ENCODE measurements at regions not wholly inside any gene's neighbourhood (a gene's known extent, or its start where the extent isn't known, plus 50 kb on each side); places are given as distances from the start of the nearest gene placed in this dataset.

- H3K9me2 ChIP-seq (replicated peaks; ENCODE audit: insufficient read depth): no peaks in the 10 kb centered on the region
- TF ChIP-seq CTCF (IDR thresholded peaks at IDR 0.05; ENCODE audit: poor library complexity) (no peak), EZH2phosphoT487 (IDR thresholded peaks at IDR 0.05; ENCODE audit: low read depth, severe bottlenecking, unreplicated experiment) (no peak), EZH2 (IDR thresholded peaks at IDR 0.05; ENCODE audit: borderline replicate concordance) (no peak)
- no peaks in the 10 kb centered on the region for H3K4me1 ChIP-seq (ENCODE audit: insufficient read depth)
- H3K27me3 ChIP-seq: no peaks in the 10 kb centered on the region
- no peak overlapping the region for H2AFZ ChIP-seq
- H3K4me3 ChIP-seq: no peak overlapping the region
- no peaks in the 10 kb centered on the region for H3K79me2 ChIP-seq
- no peaks in the 10 kb centered on the region for H3K36me3 ChIP-seq (replicated peaks; ENCODE audit: insufficient read depth, low read depth)
- H3K4me2 ChIP-seq: peak overlapping the region; percentile 33
- H3K27ac ChIP-seq: no peak overlapping the region
- 56% methylated on average over 4 of the region's 4 CpGs for WGBS (ENCODE audit: low lambda C conversion rate, missing lambda C conversion rate)
- H3K9me3 ChIP-seq (ENCODE audit: low read depth): no peaks in the 10 kb centered on the region
- H4K20me1 ChIP-seq (ENCODE audit: insufficient read depth, poor library complexity, severe bottlenecking): no peaks in the 10 kb centered on the region
- DNase-seq (ENCODE audit: low spot score): peak; percentile 12
Measured at GRCh38 chr4:121554382-121554781, 142.4 kb downstream of the ANXA5 start.

- H4K20me1 ChIP-seq (ENCODE audit: insufficient read depth, poor library complexity, severe bottlenecking): no peaks in the 10 kb centered on the region
- no peaks in the 10 kb centered on the region for H3K27me3 ChIP-seq
- no peaks in the 10 kb centered on the region for H3K4me1 ChIP-seq (ENCODE audit: insufficient read depth)
- no peak for TF ChIP-seq EZH2 (IDR thresholded peaks at IDR 0.05; ENCODE audit: borderline replicate concordance)
- TF ChIP-seq CTCF (IDR thresholded peaks at IDR 0.05; ENCODE audit: poor library complexity): no peak
- no peak for TF ChIP-seq EZH2phosphoT487 (IDR thresholded peaks at IDR 0.05; ENCODE audit: low read depth, severe bottlenecking, unreplicated experiment)
- no peaks in the 10 kb centered on the region for H3K79me2 ChIP-seq
- no peaks in the 10 kb centered on the region for H3K9me3 ChIP-seq (ENCODE audit: low read depth)
- DNase-seq (ENCODE audit: low spot score): no peak
- no peak overlapping the region for H2AFZ ChIP-seq
- WGBS (ENCODE audit: low lambda C conversion rate, missing lambda C conversion rate): 86% methylated on average over 1 of the region's 1 CpG
- H3K36me3 ChIP-seq (replicated peaks; ENCODE audit: insufficient read depth, low read depth): no peaks in the 10 kb centered on the region
- H3K4me2 ChIP-seq: no peak overlapping the region
- no peak overlapping the region for H3K27ac ChIP-seq
- no peaks in the 10 kb centered on the region for H3K9me2 ChIP-seq (replicated peaks; ENCODE audit: insufficient read depth)
- H3K4me3 ChIP-seq: no peak overlapping the region
Measured at GRCh38 chr4:121551881-121552280, 144.9 kb downstream of the ANXA5 start.

DNA sequence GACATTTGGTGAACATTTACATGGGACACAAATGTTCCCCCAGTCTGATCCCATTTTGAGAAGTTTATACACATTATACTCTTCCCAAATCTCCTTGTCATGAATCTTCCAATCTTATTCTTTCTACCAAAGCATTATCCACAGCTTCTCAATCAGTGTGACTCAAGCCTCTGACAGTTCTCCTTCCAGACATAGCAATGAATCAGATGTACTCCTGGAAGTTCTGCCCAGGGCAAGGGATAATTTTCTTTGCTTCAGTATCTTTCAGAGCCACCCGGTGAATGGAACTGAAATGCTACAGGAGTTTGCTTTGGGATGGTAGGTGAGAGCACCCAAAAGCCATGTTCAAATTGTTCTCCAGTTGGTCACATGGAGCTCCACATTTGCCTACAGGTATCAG is 145.5 kb downstream of the ANXA5 start:
- no peaks in the 10 kb centered on the region for H3K9me3 ChIP-seq (ENCODE audit: low read depth)
- no peaks in the 10 kb centered on the region for H4K20me1 ChIP-seq (ENCODE audit: insufficient read depth, poor library complexity, severe bottlenecking)
- no peak overlapping the region for H3K4me2 ChIP-seq
- WGBS (ENCODE audit: low lambda C conversion rate, missing lambda C conversion rate): 84% methylated on average over 1 of the region's 1 CpG
- no peaks in the 10 kb centered on the region for H3K4me1 ChIP-seq (ENCODE audit: insufficient read depth)
- no peaks in the 10 kb centered on the region for H3K79me2 ChIP-seq
- TF ChIP-seq CTCF (IDR thresholded peaks at IDR 0.05; ENCODE audit: poor library complexity) (no peak), EZH2 (IDR thresholded peaks at IDR 0.05; ENCODE audit: borderline replicate concordance) (no peak), EZH2phosphoT487 (IDR thresholded peaks at IDR 0.05; ENCODE audit: low read depth, severe bottlenecking, unreplicated experiment) (no peak)
- H3K27ac ChIP-seq: no peak overlapping the region
- no peak overlapping the region for H2AFZ ChIP-seq
- no peak overlapping the region for H3K4me3 ChIP-seq
- H3K9me2 ChIP-seq (replicated peaks; ENCODE audit: insufficient read depth): no peaks in the 10 kb centered on the region
- no peaks in the 10 kb centered on the region for H3K27me3 ChIP-seq
- no peak for DNase-seq (ENCODE audit: low spot score)
- no peaks in the 10 kb centered on the region for H3K36me3 ChIP-seq (replicated peaks; ENCODE audit: insufficient read depth, low read depth)

- Histone ChIP-seq H3K9me2 (replicated peaks; ENCODE audit: insufficient read depth) (no peaks in the 10 kb centered on the region), H3K27ac (no peak overlapping the region), H2AFZ (no peak overlapping the region), H3K4me1 (ENCODE audit: insufficient read depth) (no peaks in the 10 kb centered on the region), H4K20me1 (ENCODE audit: insufficient read depth, poor library complexity, severe bottlenecking) (no peaks in the 10 kb centered on the region), H3K36me3 (replicated peaks; ENCODE audit: insufficient read depth, low read depth) (no peaks in the 10 kb centered on the region), H3K4me3 (no peak overlapping the region), H3K4me2 (no peak overlapping the region), H3K9me3 (ENCODE audit: low read depth) (no peaks in the 10 kb centered on the region), H3K27me3 (no peaks in the 10 kb centered on the region), H3K79me2 (no peaks in the 10 kb centered on the region)
- WGBS (ENCODE audit: low lambda C conversion rate, missing lambda C conversion rate): 48% methylated on average over 2 of the region's 2 CpGs
- no peak for TF ChIP-seq EZH2 (IDR thresholded peaks at IDR 0.05; ENCODE audit: borderline replicate concordance)
- no peak for TF ChIP-seq CTCF (IDR thresholded peaks at IDR 0.05; ENCODE audit: poor library complexity)
- TF ChIP-seq EZH2phosphoT487 (IDR thresholded peaks at IDR 0.05; ENCODE audit: low read depth, severe bottlenecking, unreplicated experiment): no peak
- DNase-seq (ENCODE audit: low spot score): no peak
Measured at GRCh38 chr4:121541696-121542095, 155.1 kb downstream of the ANXA5 start.
